Activated naive CD8-positive, alpha-beta T cell (primary cell): ENCODE measurements at regions not wholly inside any gene's neighbourhood (a gene's known extent, or its start where the extent isn't known, plus 50 kb on each side); places are given as distances from the start of the nearest gene placed in this dataset.
"Not testable (repeated sequence)": the region's sequence is repeated elsewhere in the genome, so short reads cannot be mapped to it uniquely, and the experiment has no call there.

Experiments
- H3K27ac Mint-ChIP-seq: one replicate; pipeline ENCODE4 v1.8.0; 2021; ENCODE audit warnings: mixed read lengths
- H3K27me3 Mint-ChIP-seq: one replicate; pipeline ENCODE4 v1.8.0; 2021; ENCODE audit warnings: mixed read lengths
- H3K36me3 Mint-ChIP-seq: one replicate; pipeline ENCODE4 v1.8.0; 2021; ENCODE audit warnings: mixed read lengths
- H3K4me1 Mint-ChIP-seq: one replicate; pipeline ENCODE4 v1.8.0; 2021; ENCODE audit warnings: low read depth, mixed read lengths
- H3K4me3 Mint-ChIP-seq: one replicate; pipeline ENCODE4 v1.8.0; 2021; ENCODE audit warnings: mild to moderate bottlenecking, mixed read lengths
- H3K9me3 Mint-ChIP-seq: one replicate; pipeline ENCODE4 v1.8.0; 2021; ENCODE audit warnings: low read depth, mixed read lengths

GRCh38 chr4:128673159-128673558 is 136.3 kb upstream of the JADE1 start:
- not testable (repeated sequence) for H3K4me1 Mint-ChIP-seq, H3K36me3 Mint-ChIP-seq, H3K27me3 Mint-ChIP-seq, H3K4me3 Mint-ChIP-seq, H3K9me3 Mint-ChIP-seq, H3K27ac Mint-ChIP-seq

DNA sequence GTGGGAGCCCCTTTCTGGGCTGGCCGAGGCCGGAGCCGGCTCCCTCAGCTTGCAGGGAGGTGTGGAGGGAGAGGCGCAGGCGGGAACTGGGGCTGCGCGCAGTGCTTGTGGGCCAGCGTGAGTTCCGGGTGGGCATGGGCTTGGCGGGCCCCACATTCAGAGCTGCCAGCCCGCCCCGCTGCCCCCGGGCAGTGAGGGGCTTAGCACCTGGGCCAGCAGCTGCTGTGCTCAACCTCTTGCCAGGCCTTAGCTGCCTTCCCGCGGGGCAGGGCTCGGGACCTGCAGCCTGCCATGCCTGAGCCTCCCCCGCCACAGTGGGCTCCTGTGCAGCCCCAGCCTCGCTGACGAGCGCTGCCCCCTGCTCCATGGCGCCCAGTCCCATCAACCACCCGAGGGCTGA is 136.9 kb upstream of the JADE1 start:
- H3K36me3 Mint-ChIP-seq, H3K4me1 Mint-ChIP-seq, H3K4me3 Mint-ChIP-seq, H3K9me3 Mint-ChIP-seq, H3K27me3 Mint-ChIP-seq, H3K27ac Mint-ChIP-seq: not testable (repeated sequence)

DNA sequence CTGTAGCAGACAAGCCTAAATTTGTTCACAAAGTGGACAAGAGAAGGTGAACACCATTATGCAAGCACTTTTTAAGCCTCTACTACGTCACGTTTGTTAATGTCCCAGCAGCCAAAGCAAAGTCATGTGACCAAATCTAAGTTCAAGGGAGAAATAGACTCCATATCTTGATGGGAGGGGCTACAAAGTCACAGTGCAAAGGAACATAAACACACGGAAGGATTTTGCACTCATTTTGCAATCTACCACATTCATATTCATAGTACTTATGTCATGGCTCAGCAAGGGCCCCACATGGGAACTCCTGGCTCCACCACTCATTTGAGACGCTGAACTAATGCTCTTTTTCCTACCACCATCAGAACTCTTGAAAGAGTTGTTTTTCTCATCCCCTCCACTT is 139.0 kb upstream of the JADE1 start:
- no peaks in the 10 kb centered on the region for H3K9me3 Mint-ChIP-seq
- peaks cover 5% of the 10 kb centered on the region for H3K4me1 Mint-ChIP-seq
- H3K27ac Mint-ChIP-seq, result no peak overlapping the region
- H3K27me3 Mint-ChIP-seq, result peaks cover 1% of the 10 kb centered on the region
- no peaks in the 10 kb centered on the region for H3K36me3 Mint-ChIP-seq
- no peak overlapping the region for H3K4me3 Mint-ChIP-seq

DNA sequence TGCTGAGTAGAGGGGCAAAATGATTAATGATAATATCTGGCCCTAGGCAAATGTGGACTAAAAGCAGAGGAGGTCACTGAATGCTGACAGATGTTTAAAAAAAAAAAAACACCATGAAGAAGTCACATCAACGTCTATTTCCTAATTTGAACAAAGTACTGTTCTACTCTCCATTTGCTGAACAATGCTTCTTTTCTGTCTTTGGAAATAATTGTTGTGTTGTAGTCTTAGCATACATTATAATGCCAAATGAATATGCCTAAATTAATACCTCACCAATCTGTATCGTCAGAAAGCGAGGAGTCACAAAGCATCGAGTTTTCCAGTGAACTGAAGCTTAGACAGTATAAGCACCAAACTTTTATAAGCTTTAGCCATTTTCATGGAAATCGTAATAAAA is 140.9 kb upstream of the JADE1 start:
- H3K9me3 Mint-ChIP-seq, result no peaks in the 10 kb centered on the region
- H3K36me3 Mint-ChIP-seq, result no peaks in the 10 kb centered on the region
- no peak overlapping the region for H3K27ac Mint-ChIP-seq
- H3K4me3 Mint-ChIP-seq, result no peak overlapping the region
- peaks cover 1% of the 10 kb centered on the region for H3K27me3 Mint-ChIP-seq
- no peaks in the 10 kb centered on the region for H3K4me1 Mint-ChIP-seq

DNA sequence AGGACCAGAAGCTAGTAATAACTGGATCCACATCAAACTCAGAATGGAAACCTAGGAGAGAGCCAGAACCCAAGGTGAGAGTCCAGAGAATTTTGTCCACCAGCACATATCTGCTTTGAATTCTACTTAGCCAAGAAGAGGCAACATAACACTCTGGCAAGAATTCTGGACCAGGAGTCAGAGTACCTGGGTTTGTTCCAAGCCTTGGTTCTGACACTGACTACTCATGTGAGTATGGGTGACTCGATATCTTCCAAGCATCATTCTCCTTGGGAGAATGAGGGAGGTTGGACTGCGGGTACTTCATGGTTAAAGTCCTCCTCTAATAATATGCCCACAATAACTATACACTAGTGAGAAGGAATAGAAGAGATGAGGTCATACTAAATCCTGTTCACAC is 144.0 kb upstream of the JADE1 start:
- Mint-ChIP-seq H3K36me3 (no peaks in the 10 kb centered on the region), H3K4me1 (peaks cover 5% of the 10 kb centered on the region), H3K4me3 (no peak overlapping the region), H3K9me3 (no peaks in the 10 kb centered on the region), H3K27ac (no peak overlapping the region), H3K27me3 (peaks cover 1% of the 10 kb centered on the region)

- no peaks in the 10 kb centered on the region for H3K36me3 Mint-ChIP-seq
Observed at GRCh38 chr4:128663325-128663724, 146.2 kb upstream of the JADE1 start.

DNA sequence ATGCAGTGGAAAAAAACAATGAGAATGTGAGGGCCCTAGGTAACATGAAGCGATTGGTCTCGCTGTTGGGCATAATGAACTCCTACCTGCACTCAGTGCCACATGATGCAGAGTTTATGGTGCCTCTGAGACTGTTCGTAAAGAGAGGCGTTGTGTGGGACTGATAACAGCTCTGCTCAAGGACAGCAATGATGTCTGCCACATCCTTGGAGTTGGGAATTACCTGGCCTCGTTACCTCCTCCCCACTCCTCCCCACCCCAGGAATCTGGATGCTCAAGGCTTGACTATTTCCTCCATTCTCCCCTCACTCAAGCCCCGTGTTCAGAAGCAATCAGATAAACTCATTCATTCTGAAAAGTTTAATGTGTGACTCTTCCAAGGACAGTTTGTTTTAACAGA is 148.0 kb upstream of the JADE1 start:
- no peaks in the 10 kb centered on the region for H3K36me3 Mint-ChIP-seq
- H3K9me3 Mint-ChIP-seq, result no peaks in the 10 kb centered on the region
- peaks cover 5% of the 10 kb centered on the region for H3K4me1 Mint-ChIP-seq
- H3K27me3 Mint-ChIP-seq, result peaks cover under 1% of the 10 kb centered on the region
- no peak overlapping the region for H3K4me3 Mint-ChIP-seq
- H3K27ac Mint-ChIP-seq, result no peak overlapping the region

More at GRCh38 chr4:128663325-128663724, 146.2 kb upstream of the JADE1 start:
- Mint-ChIP-seq H3K27ac (no peak overlapping the region), H3K27me3 (no peaks in the 10 kb centered on the region), H3K4me1 (peaks cover 5% of the 10 kb centered on the region), H3K4me3 (no peak overlapping the region), H3K9me3 (no peaks in the 10 kb centered on the region)

GRCh38 chr4:128660361-128661215 is 148.9 kb upstream of the JADE1 start:
- Mint-ChIP-seq H3K4me1 (peaks cover 5% of the 10 kb centered on the region), H3K27me3 (peaks cover 1% of the 10 kb centered on the region), H3K4me3 (no peak overlapping the region), H3K9me3 (no peaks in the 10 kb centered on the region), H3K36me3 (no peaks in the 10 kb centered on the region), H3K27ac (no peak overlapping the region)

GRCh38 chr4:128658214-128658631 is 151.3 kb upstream of the JADE1 start:
- peaks cover 4% of the 10 kb centered on the region for H3K4me1 Mint-ChIP-seq
- no peaks in the 10 kb centered on the region for H3K9me3 Mint-ChIP-seq
- H3K36me3 Mint-ChIP-seq, result no peaks in the 10 kb centered on the region
- no peak overlapping the region for H3K4me3 Mint-ChIP-seq
- H3K27ac Mint-ChIP-seq, result no peak overlapping the region
- H3K27me3 Mint-ChIP-seq, result peaks cover 1% of the 10 kb centered on the region

DNA sequence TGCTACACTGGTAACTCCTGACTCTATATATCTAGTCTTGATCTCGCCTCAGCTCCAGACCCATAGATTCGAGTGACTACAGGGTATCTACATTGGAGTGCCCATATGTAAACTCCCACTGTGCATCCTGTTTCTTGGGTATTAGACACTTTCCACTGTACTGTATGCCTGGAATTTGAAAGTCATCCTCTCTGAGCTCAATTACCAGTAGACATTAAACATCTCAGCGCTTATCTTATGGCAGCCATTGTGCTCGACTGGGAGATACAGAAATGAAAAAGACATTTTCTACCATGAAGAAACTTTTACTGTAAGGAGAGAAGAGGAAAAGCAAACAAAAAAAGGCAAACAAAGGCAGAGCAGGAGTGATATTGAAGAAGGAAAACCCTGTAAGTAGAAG is 151.9 kb upstream of the JADE1 start:
- H3K27ac Mint-ChIP-seq, result no peak overlapping the region
- H3K4me3 Mint-ChIP-seq, result no peak overlapping the region
- peaks cover under 1% of the 10 kb centered on the region for H3K4me1 Mint-ChIP-seq
- H3K36me3 Mint-ChIP-seq, result no peaks in the 10 kb centered on the region
- H3K27me3 Mint-ChIP-seq, result peaks cover 1% of the 10 kb centered on the region
- no peaks in the 10 kb centered on the region for H3K9me3 Mint-ChIP-seq

GRCh38 chr4:128654465-128654864 is 155.0 kb upstream of the JADE1 start:
- H3K36me3 Mint-ChIP-seq, result no peaks in the 10 kb centered on the region
- H3K27ac Mint-ChIP-seq, result no peak overlapping the region
- H3K4me1 Mint-ChIP-seq, result no peaks in the 10 kb centered on the region
- no peak overlapping the region for H3K4me3 Mint-ChIP-seq
- H3K9me3 Mint-ChIP-seq, result no peaks in the 10 kb centered on the region
- peaks cover 3% of the 10 kb centered on the region for H3K27me3 Mint-ChIP-seq

DNA sequence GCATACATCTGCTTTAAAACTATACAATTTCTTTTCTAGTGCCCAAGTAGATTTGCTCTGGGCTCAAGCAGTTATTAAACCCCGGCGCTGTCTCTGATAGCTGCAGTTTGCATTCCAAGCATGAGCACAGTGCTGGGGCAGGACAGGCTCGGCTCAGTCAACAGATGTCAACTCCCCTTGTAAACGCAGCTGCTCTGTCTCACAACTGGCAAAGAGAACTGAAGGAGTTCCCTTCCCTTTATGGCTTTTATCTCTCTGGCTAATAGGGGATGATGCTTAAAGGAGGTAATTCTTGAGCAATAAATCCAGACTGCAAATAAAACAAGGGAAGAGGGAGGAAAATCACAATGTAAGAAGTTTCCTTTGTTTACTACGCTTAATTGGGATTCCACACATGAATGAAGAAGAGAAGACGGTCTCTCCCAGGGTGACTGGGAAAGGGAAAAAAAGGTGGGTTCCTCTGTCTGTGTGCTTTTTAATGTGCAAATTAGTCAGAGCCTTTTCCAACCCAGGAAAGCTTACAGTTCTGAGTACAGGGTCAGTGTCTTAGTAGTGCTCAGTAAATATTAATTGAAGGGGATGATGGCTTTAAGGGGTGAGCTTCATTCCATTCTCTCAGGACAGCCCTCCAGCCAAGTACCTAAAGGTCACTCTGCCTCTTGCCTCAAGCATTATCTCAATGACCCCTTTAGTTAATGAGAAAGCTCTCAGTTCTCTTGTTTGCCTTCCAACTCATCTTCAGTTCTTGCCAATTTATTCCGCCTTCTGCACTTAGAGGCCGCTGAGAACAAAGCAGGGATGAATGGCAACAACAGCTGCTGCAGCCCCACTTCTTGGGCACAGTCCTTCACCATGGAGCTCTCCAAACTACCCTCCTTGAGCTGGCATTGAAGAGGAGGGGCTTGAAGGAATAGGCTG is 155.7 kb upstream of the JADE1 start:
- H3K36me3 Mint-ChIP-seq, result no peaks in the 10 kb centered on the region

DNA sequence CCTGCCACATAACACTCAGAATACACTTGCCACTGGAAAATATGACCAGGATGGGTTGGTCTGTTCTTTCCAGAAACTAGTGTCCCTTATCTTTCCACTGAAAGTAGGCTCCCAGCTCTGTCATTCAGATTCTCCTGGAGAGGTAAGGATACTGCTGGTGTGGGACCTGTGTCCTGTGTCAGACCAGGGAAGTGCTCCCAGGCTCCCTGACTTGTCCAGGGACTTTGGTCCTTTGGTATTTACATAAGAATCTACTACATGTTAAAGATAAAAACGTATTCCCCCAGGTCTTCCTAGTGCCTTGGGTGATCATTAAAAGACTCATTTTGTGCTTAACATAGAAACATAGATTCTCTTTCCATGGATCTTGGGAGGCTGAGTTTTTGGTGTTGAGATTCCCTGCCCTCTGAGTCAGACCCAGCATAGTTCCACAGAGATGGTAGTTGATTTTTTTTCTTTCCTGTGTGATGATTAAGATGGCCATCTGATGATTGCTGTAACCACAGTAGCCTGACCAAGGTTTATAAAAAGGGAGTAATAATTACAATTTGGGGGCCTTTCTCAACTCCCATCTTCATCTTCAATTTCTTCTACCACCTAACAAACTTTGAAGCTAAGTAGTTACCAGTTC is 159.8 kb upstream of the JADE1 start:
- Mint-ChIP-seq H3K4me1 (no peaks in the 10 kb centered on the region), H3K36me3 (no peaks in the 10 kb centered on the region), H3K27me3 (peaks cover 3% of the 10 kb centered on the region), H3K9me3 (no peaks in the 10 kb centered on the region), H3K27ac (no peak overlapping the region), H3K4me3 (no peak overlapping the region)

More for the DNA sequence above, 155.7 kb upstream of the JADE1 start:
- Mint-ChIP-seq H3K27ac (no peak overlapping the region), H3K9me3 (no peaks in the 10 kb centered on the region), H3K4me1 (no peaks in the 10 kb centered on the region), H3K27me3 (peaks cover 3% of the 10 kb centered on the region), H3K4me3 (no peak overlapping the region)

DNA sequence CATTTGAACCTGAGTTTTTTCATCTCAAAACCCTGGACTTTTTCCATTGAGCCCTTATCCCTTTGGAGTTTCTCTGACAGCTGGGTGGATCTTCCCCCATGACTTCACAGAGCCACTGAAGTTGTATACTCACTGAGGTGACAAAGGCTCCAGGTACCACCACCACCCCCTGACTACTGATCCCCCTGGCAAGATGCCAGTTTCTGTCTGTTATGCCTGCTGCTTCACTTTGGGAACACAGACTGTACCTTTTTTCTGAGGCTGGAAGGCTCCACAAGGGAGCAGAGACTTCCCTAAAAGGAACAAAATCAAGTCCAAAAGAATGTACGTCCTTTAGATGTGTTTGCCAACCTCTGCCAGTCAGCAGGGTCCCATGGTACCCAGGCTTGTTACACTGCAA is 160.3 kb upstream of the JADE1 start:
- no peak overlapping the region for H3K27ac Mint-ChIP-seq
- no peaks in the 10 kb centered on the region for H3K36me3 Mint-ChIP-seq
- peaks cover 3% of the 10 kb centered on the region for H3K27me3 Mint-ChIP-seq
- H3K4me1 Mint-ChIP-seq, result no peaks in the 10 kb centered on the region
- no peaks in the 10 kb centered on the region for H3K9me3 Mint-ChIP-seq
- no peak overlapping the region for H3K4me3 Mint-ChIP-seq

- Mint-ChIP-seq H3K4me1 (no peaks in the 10 kb centered on the region), H3K27ac (no peak overlapping the region), H3K27me3 (peaks cover 3% of the 10 kb centered on the region), H3K36me3 (no peaks in the 10 kb centered on the region), H3K9me3 (no peaks in the 10 kb centered on the region), H3K4me3 (no peak overlapping the region)
Observed at GRCh38 chr4:128648021-128648420, 161.5 kb upstream of the JADE1 start.
